ENCODE measurements at regions not wholly inside any gene's neighbourhood (a gene's known extent, or its start where the extent isn't known, plus 50 kb on each side); places are given as distances from the start of the nearest gene placed in this dataset.

DNA sequence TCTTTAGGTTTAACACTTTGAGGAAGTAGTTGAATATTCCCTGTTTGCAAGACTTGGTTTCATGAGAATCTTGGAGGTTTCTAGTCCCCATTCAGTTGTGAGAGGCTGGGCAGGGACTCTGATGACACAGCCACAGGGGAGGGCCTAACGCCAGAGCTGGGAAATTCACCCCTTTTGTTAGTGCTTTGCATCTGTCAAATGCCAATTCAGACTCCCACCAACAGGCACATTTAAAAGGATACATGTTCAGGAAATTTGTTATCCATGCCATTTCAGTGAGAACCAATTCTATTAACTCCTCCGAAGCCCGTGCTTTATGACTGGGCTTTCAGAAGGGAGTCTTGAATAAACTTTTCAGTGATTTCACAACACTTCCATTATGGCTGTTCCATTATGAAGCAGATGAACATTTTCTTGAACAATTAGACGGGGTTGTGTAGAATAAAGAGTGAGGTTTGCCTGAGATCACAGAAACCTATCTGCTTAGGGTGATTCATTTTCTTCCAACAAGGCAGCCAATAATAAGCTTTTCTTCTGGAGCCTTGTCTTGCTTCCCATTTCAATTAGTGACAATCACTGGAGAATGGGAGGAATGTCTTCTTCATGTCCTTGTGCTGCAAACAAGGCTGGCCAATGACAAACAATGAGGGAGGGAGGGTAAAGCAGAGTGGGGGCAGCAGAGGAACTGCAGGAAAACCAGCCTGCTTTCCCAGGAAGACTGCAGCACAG lies 90.6 kb downstream of the SOX14 start:
- TF ChIP-seq, protein P1, sequence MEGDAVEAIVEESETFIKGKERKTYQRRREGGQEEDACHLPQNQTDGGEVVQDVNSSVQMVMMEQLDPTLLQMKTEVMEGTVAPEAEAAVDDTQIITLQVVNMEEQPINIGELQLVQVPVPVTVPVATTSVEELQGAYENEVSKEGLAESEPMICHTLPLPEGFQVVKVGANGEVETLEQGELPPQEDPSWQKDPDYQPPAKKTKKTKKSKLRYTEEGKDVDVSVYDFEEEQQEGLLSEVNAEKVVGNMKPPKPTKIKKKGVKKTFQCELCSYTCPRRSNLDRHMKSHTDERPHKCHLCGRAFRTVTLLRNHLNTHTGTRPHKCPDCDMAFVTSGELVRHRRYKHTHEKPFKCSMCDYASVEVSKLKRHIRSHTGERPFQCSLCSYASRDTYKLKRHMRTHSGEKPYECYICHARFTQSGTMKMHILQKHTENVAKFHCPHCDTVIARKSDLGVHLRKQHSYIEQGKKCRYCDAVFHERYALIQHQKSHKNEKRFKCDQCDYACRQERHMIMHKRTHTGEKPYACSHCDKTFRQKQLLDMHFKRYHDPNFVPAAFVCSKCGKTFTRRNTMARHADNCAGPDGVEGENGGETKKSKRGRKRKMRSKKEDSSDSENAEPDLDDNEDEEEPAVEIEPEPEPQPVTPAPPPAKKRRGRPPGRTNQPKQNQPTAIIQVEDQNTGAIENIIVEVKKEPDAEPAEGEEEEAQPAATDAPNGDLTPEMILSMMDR (IDR thresholded peaks at IDR 0.05), result no peak
- no peak for TF ChIP-seq EZH2 (IDR thresholded peaks at IDR 0.05; ENCODE audit: borderline replicate concordance, insufficient read depth, low read depth, low read length, poor library complexity, severe bottlenecking)

Data from B cell (primary cell).